ENCODE measurements at regions not wholly inside any gene's neighbourhood (a gene's known extent, or its start where the extent isn't known, plus 50 kb on each side); places are given as distances from the start of the nearest gene placed in this dataset.

GRCh38 chr11:91459840-91460239 is 764.8 kb upstream of the FAT3 start:
- TF ChIP-seq EZH2phosphoT487 (IDR thresholded peaks at IDR 0.05; ENCODE audit: low read depth) (no peak), CTCF (IDR thresholded peaks at IDR 0.05; ENCODE audit: low read depth, low read length) (no peak)

GRCh38 chr11:91446267-91446666 is 778.4 kb upstream of the FAT3 start:
- H3K4me2 ChIP-seq (ENCODE audit: low read length): no peak overlapping the region
- H3K27ac ChIP-seq (ENCODE audit: low read length): no peak overlapping the region
- no peak overlapping the region for H3K4me3 ChIP-seq (ENCODE audit: low read length)
- no peaks in the 10 kb centered on the region for H3K4me1 ChIP-seq (ENCODE audit: low read length)
- no peak overlapping the region for H3K9ac ChIP-seq (ENCODE audit: low read length)
- H3K27me3 ChIP-seq (ENCODE audit: low read depth, low read length): no peaks in the 10 kb centered on the region
- TF ChIP-seq EZH2phosphoT487 (IDR thresholded peaks at IDR 0.05; ENCODE audit: low read depth): no peak
- TF ChIP-seq CTCF (IDR thresholded peaks at IDR 0.05; ENCODE audit: low read depth, low read length): no peak
- H2AFZ ChIP-seq (ENCODE audit: low read depth, low read length): no peak overlapping the region
- H3K36me3 ChIP-seq (replicated peaks; ENCODE audit: low read depth, low read length): no peaks in the 10 kb centered on the region
- H3K9me3 ChIP-seq (ENCODE audit: insufficient read depth, low read length): no peaks in the 10 kb centered on the region
- H4K20me1 ChIP-seq (ENCODE audit: insufficient read depth, low read length): no peaks in the 10 kb centered on the region
- H3K79me2 ChIP-seq (ENCODE audit: low read length): no peaks in the 10 kb centered on the region

More at GRCh38 chr11:91459840-91460239, 764.8 kb upstream of the FAT3 start:
- Histone ChIP-seq H3K4me1 (ENCODE audit: low read length) (no peaks in the 10 kb centered on the region), H3K4me3 (ENCODE audit: low read length) (no peak overlapping the region), H3K27ac (ENCODE audit: low read length) (no peak overlapping the region), H3K9ac (ENCODE audit: low read length) (no peak overlapping the region), H3K9me3 (ENCODE audit: insufficient read depth, low read length) (no peaks in the 10 kb centered on the region), H3K79me2 (ENCODE audit: low read length) (no peaks in the 10 kb centered on the region), H3K4me2 (ENCODE audit: low read length) (no peak overlapping the region), H4K20me1 (ENCODE audit: insufficient read depth, low read length) (no peaks in the 10 kb centered on the region), H3K36me3 (replicated peaks; ENCODE audit: low read depth, low read length) (no peaks in the 10 kb centered on the region), H3K27me3 (ENCODE audit: low read depth, low read length) (no peaks in the 10 kb centered on the region), H2AFZ (ENCODE audit: low read depth, low read length) (no peak overlapping the region)

- H3K79me2 ChIP-seq (ENCODE audit: low read length): no peaks in the 10 kb centered on the region
- H3K9ac ChIP-seq (ENCODE audit: low read length): no peak overlapping the region
- H4K20me1 ChIP-seq (ENCODE audit: insufficient read depth, low read length): no peaks in the 10 kb centered on the region
- H2AFZ ChIP-seq (ENCODE audit: low read depth, low read length): no peak overlapping the region
- H3K9me3 ChIP-seq (ENCODE audit: insufficient read depth, low read length): peaks cover 3% of the 10 kb centered on the region; the same call in 1 of the 2 replicates
- H3K27ac ChIP-seq (ENCODE audit: low read length): no peak overlapping the region
- no peak overlapping the region for H3K4me2 ChIP-seq (ENCODE audit: low read length)
- H3K4me1 ChIP-seq (ENCODE audit: low read length): peaks cover 10% of the 10 kb centered on the region
- H3K27me3 ChIP-seq (ENCODE audit: low read depth, low read length): no peaks in the 10 kb centered on the region
- no peak overlapping the region for H3K4me3 ChIP-seq (ENCODE audit: low read length)
- TF ChIP-seq EZH2phosphoT487 (IDR thresholded peaks at IDR 0.05; ENCODE audit: low read depth): no peak
- TF ChIP-seq CTCF (IDR thresholded peaks at IDR 0.05; ENCODE audit: low read depth, low read length): peak; percentile 55
- no peaks in the 10 kb centered on the region for H3K36me3 ChIP-seq (replicated peaks; ENCODE audit: low read depth, low read length)
Measured at GRCh38 chr11:91435694-91436395, 788.8 kb upstream of the FAT3 start.

- peak overlapping the region; percentile 8; the same call in 1 of the 2 replicates for H3K4me2 ChIP-seq (ENCODE audit: low read length)
- TF ChIP-seq CTCF (IDR thresholded peaks at IDR 0.05; ENCODE audit: low read depth, low read length) (no peak), EZH2phosphoT487 (IDR thresholded peaks at IDR 0.05; ENCODE audit: low read depth) (no peak)
Measured at GRCh38 chr11:91433284-91434010, 791.2 kb upstream of the FAT3 start.

More at GRCh38 chr11:91433284-91434010, 791.2 kb upstream of the FAT3 start:
- peaks cover 14% of the 10 kb centered on the region for H3K4me1 ChIP-seq (ENCODE audit: low read length)
- H3K4me3 ChIP-seq (ENCODE audit: low read length): no peak overlapping the region
- no peak overlapping the region for H3K9ac ChIP-seq (ENCODE audit: low read length)
- H4K20me1 ChIP-seq (ENCODE audit: insufficient read depth, low read length): no peaks in the 10 kb centered on the region
- no peaks in the 10 kb centered on the region for H3K79me2 ChIP-seq (ENCODE audit: low read length)
- no peaks in the 10 kb centered on the region for H3K27me3 ChIP-seq (ENCODE audit: low read depth, low read length)
- H3K36me3 ChIP-seq (replicated peaks; ENCODE audit: low read depth, low read length): no peaks in the 10 kb centered on the region
- H3K27ac ChIP-seq (ENCODE audit: low read length): no peak overlapping the region
- H2AFZ ChIP-seq (ENCODE audit: low read depth, low read length): no peak overlapping the region
- H3K9me3 ChIP-seq (ENCODE audit: insufficient read depth, low read length): peaks cover 3% of the 10 kb centered on the region; the same call in 1 of the 2 replicates
